K562 (cell line): ENCODE measurements at regions not wholly inside any gene's neighbourhood (a gene's known extent, or its start where the extent isn't known, plus 50 kb on each side); places are given as distances from the start of the nearest gene placed in this dataset.

Source experiments
- ETV6 ChIP-seq, 3 experiments: fragments of 150-350 bp in 1 of 3; sonication (generic) in 1 of 3; formaldehyde crosslinking in 1 of 3; IDR thresholded peaks; 2 replicates each; pipeline versions ENCODE4 v1.6.1 to v1.8.0; 2014 to 2022; ENCODE audit warnings: borderline replicate concordance in 2 of 3, low read depth in 2 of 3, antibody characterized with exemption in 1 of 3, low read length in 1 of 3, mild to moderate bottlenecking in 1 of 3, missing genetic modification reagents in 1 of 3
- GTF3C2 ChIP-seq: IDR thresholded peaks from 3 replicates; pipeline ENCODE4 v1.6.1; 2011; ENCODE audit warnings: borderline replicate concordance, mild to moderate bottlenecking, moderate library complexity; ENCODE audit not compliant: insufficient read length; ENCODE audit errors: extremely low read depth

- TF ChIP-seq ETV6 (IDR thresholded peaks at IDR 0.05; ENCODE audit: borderline replicate concordance in 1 of 2, low read depth in 2 of 2, low read length in 1 of 2) (no peak), ETV6 (CRISPR knock-in tag; IDR thresholded peaks at IDR 0.05; ENCODE audit: borderline replicate concordance) (no peak), GTF3C2 (no peak)
Measured at GRCh38 chr13:65868099-65868498, 1362.0 kb downstream of the PCDH9 start.
